ENCODE measurements at regions not wholly inside any gene's neighbourhood (a gene's known extent, or its start where the extent isn't known, plus 50 kb on each side); places are given as distances from the start of the nearest gene placed in this dataset.

- no peaks in the 10 kb centered on the region for H3K27me3 ChIP-seq
- TF ChIP-seq CTCF (IDR thresholded peaks at IDR 0.05), result no peak
- H3K4me3 ChIP-seq (ENCODE audit: low read depth in 1 of 2, low read length in 1 of 2), result no peak overlapping the region
- no peaks in the 10 kb centered on the region for H3K36me3 ChIP-seq
- no peaks in the 10 kb centered on the region for H3K9me3 ChIP-seq
- no peaks in the 10 kb centered on the region for H3K4me1 ChIP-seq (ENCODE audit: control insufficient read depth in 1 of 2, insufficient read depth in 1 of 2, low read depth in 1 of 2, low read length in 1 of 2)
- no peak overlapping the region for H3K27ac ChIP-seq
Measured at GRCh38 chr17:77753691-77754245, 204.7 kb upstream of the TNRC6C start.

- Histone ChIP-seq H3K27me3 (no peaks in the 10 kb centered on the region), H3K4me3 (ENCODE audit: low read depth in 1 of 2, low read length in 1 of 2) (no peak overlapping the region), H3K4me1 (ENCODE audit: control insufficient read depth in 1 of 2, insufficient read depth in 1 of 2, low read depth in 1 of 2, low read length in 1 of 2) (no peaks in the 10 kb centered on the region), H3K36me3 (no peaks in the 10 kb centered on the region), H3K9me3 (no peaks in the 10 kb centered on the region), H3K27ac (no peak overlapping the region)
- TF ChIP-seq CTCF (IDR thresholded peaks at IDR 0.05), result no peak
Measured at GRCh38 chr17:77754956-77755355, 203.5 kb upstream of the TNRC6C start.

DNA sequence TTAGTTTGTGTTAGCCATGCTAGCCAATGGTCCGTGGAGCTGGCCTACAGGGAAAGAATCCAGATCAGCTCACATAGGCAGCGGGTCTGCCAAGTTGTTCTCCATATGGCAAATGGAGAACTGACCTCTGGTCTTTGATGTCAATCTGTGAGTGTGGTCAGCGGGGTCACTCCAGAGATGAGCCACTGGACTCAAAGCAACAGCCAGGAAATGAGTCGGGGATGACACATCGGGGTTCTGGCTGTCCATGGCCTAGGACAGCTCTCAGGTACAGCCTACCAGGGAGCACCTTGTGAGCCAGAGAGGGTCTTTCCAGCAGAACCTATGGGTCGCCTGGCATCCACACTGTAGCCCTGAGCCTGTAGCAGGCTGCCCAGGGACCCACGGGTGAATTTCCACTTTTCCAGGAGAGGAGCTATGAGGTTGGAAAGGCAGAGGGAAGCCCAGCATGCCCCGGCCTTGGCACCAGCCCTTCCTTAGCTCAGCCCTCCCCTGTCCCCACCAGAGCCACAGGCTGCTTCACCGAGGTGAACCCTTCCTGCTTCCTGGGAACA is 203.0 kb upstream of the TNRC6C start:
- Histone ChIP-seq H3K9me3 (no peaks in the 10 kb centered on the region), H3K4me3 (ENCODE audit: low read depth in 1 of 2, low read length in 1 of 2) (no peak overlapping the region), H3K27ac (no peak overlapping the region), H3K4me1 (ENCODE audit: control insufficient read depth in 1 of 2, insufficient read depth in 1 of 2, low read depth in 1 of 2, low read length in 1 of 2) (no peaks in the 10 kb centered on the region), H3K36me3 (no peaks in the 10 kb centered on the region), H3K27me3 (no peaks in the 10 kb centered on the region)
- TF ChIP-seq CTCF (IDR thresholded peaks at IDR 0.05), result no peak

- no peaks in the 10 kb centered on the region for H3K9me3 ChIP-seq
- H3K4me3 ChIP-seq (ENCODE audit: low read depth in 1 of 2, low read length in 1 of 2), result no peak overlapping the region
- no peak for TF ChIP-seq CTCF (IDR thresholded peaks at IDR 0.05)
- no peak overlapping the region for H3K27ac ChIP-seq
- H3K4me1 ChIP-seq (ENCODE audit: control insufficient read depth in 1 of 2, insufficient read depth in 1 of 2, low read depth in 1 of 2, low read length in 1 of 2), result no peaks in the 10 kb centered on the region
- no peaks in the 10 kb centered on the region for H3K36me3 ChIP-seq
- no peaks in the 10 kb centered on the region for H3K27me3 ChIP-seq
Measured at GRCh38 chr17:77756028-77756427, 202.5 kb upstream of the TNRC6C start.

- H3K4me3 ChIP-seq (ENCODE audit: low read depth in 1 of 2, low read length in 1 of 2), result no peak overlapping the region
- H3K27ac ChIP-seq, result no peak overlapping the region
- H3K9me3 ChIP-seq, result no peaks in the 10 kb centered on the region
- TF ChIP-seq CTCF (IDR thresholded peaks at IDR 0.05), result no peak
- no peaks in the 10 kb centered on the region for H3K27me3 ChIP-seq
- no peaks in the 10 kb centered on the region for H3K36me3 ChIP-seq
- no peaks in the 10 kb centered on the region for H3K4me1 ChIP-seq (ENCODE audit: control insufficient read depth in 1 of 2, insufficient read depth in 1 of 2, low read depth in 1 of 2, low read length in 1 of 2)
Measured at GRCh38 chr17:77756846-77757560, 201.5 kb upstream of the TNRC6C start.

Data from neutrophil (primary cell).